SW 1271 (cell line): ENCODE measurements at regions not wholly inside any gene's neighbourhood (a gene's known extent, or its start where the extent isn't known, plus 50 kb on each side); places are given as distances from the start of the nearest gene placed in this dataset.

Source experiments
- DNase-seq, 2 experiments: peaks; one replicate each; lab custom pipeline; 2025; lab: John Stamatoyannopoulos, UW

DNA sequence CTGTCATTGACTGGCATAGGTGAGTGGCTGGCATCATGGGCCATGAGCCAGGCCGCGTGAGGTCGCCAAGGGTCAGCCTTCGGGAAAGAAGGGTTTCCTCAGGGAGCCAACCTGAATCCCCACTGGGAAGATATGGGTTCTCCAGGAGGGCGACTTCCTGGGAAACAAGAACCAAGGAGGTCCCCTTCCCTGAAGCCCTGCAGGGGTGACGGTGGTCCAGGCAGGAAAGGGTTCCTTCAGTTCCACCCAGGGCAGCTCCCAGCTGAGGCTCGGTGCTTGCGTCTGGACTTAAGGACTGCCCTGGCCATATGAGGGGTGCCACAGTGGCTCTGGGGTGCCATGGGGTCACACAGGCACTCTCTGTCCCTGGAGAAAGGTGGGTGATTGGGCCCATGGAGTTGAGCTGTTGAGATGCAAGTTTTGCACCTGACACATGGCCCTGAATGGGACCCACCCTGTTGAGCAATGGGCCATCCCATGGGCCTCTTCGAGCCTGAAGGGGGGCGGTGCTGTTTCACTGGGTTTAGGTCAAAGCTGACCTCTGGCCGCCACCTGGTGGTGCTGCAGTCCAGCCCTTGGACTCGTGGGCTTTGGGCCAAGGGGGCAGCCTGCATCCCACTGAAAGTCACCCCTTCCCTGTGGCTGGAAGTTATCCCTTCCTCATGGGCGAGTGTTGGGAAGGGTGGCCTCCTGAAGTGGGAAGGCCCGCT lies 228.1 kb downstream of the SNRPN start:
- DNase-seq, result no peak

DNA sequence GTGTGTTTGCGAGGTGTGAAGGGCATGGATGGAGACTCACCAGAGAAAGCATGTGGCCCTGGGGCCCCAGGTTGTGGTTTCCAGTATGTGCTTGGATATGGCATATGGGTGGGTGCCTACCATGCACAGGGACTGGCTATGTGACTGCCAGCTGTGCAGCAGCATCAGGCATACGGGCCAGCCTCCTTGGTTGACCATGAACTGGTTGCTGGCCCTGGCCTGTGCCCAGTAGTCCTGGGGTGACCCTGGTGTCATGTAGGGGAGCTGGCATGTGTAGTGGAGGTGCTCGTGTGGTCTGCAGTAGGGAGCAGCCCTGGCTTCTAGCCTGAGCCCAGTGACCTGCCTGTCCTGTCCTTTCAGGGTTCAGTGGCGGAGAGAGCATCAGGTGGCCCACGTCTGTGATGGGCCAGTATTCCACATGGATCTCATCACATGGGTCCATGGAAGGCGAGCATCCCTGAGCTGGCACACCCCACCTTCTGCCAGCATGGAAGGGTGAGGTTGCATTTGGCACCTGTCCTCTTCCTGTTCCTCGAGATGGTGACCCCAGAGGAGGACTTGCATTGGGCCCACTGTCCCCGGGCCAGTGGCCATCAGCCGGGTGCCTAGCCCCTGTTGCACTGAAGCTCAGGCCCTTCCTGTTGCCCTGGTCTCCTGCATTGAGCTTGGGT lies 228.9 kb downstream of the SNRPN start:
- no peak for DNase-seq

GRCh38 chr15:25184356-25185155 lies 229.8 kb downstream of the SNRPN start:
- DNase-seq, result no peak

GRCh38 chr15:25185156-25185710 lies 230.4 kb downstream of the SNRPN start:
- no peak for DNase-seq

GRCh38 chr15:25185791-25186190 lies 231.0 kb downstream of the SNRPN start:
- DNase-seq, result no peak

DNA sequence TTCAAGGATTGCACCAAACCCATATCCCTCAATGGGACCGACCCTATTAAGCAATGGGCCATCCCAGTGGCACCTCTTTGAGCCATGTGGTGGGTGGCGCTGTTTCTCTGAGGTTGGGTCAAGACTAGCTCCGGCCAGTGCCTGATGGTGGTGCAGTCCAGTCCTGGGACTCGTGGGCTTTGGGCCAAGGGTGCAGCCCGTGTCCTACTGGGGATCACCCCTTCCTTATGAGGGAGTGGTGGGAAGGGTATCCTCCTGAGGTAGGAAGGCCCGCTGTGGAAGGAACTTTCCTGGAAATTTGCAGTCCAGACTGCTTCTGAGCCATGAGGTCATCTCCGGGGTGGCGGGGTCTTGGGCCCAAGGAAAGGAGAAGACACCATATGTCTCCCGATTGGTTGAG lies 231.6 kb downstream of the SNRPN start:
- DNase-seq, result no peak

DNA sequence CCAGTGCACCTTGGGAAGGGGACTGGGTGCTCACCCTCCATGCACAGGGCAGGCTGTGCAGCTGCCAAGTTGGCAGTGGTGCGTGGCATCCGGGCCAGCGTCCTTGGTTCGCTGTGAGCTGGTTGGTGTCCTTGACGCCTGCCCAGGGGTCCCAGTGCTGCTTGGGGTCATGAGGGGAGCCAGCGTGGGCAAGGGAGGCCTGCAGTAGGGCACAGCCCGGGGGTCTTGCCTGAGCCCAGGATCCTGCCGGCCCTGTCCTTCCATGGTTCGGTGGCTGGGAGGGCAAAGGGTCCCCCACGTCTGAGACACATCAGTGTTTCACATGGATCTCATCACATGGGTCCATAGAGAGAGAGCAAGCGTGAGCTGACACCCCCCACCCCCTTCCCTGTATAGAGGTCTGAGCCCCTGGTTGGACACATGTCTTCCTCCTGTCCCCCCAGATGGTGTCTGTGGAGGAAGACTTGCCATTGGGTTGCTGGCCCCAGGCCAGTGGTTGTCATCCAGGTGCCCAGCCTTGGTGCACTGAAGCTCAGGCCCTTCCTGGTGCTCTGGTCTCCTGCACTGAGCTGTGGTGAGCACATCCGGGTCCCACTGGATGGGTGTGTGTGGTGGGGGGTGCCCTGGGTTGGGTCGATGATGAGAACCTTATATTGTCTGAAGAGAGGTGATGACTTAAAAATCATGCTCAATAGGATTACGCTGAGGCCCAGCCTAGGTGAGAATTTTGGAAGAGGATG lies 232.3 kb downstream of the SNRPN start:
- DNase-seq, result no peak

- no peak for DNase-seq
These were observed 233.3 kb downstream of the SNRPN start for GRCh38 chr15:25188051-25188450.

DNA sequence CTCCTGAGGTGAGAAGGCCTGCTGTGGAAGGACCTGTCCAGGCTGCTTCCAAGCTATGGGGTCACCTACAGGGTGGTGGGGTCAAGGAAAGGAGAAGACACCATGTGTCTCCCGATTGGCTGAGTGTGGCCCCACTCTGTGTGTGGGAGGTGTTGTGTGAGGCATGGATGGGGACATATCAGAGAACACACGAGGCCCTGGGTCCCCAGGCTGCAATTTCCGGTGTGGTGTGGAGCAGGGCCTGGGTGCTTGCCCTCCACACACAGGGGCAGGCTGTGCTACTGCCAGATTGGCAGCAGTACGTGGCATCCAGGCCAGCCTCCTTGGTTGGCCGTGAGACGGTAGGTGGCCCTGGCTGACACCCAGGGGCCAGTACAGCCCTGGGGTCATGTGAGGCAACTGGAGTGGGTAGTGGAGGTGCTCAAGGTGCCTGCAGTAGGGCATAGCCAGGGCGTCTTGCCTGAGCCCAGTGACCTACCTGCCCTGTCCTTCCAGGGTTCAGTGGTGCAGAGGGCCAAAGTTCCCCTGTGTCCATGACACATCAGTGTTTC lies 233.8 kb downstream of the SNRPN start:
- DNase-seq, result no peak

GRCh38 chr15:25189551-25189950 lies 234.8 kb downstream of the SNRPN start:
- DNase-seq, result no peak

DNA sequence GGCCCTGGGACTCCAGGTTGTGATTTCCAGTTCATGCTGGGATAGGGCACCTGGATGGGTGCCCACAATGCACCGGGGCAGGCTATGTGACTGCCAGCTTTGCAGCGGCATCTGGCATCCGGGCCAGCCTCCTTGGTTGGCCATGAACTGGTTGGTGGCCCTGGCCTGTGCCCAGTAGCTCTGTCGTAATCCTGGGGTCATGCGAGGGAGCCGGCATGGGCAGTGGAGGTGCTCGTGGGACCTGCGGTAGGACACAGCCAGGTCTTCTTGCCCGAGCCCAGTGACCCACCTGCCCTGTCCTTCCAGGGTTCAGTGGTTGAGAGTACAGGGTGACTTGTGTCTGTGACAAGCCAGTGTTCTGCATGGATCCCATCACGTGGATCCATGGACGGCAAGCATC lies 237.9 kb downstream of the SNRPN start:
- no peak for DNase-seq

DNA sequence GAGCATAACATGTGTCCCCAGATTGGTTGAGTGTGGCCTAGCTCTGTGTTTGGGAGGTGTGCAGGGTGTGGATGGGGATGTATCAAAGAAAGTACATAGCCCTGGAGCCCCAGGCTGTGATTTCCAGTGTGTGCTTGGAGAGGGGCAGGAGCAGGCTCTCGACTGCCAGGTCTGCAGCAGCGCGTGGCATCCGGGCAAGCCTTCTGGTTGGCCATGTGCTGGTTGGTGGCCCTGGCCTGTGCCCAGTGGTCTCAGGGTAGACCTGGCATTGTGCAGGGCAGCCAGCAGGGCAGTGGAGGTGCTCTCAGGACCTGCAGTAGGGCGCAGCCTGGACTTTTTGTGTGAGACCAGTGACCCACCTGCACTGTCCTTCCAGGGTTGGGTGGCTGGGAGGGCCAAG lies 231.5 kb downstream of the UBE3A start:
- DNase-seq, result no peak

- DNase-seq, result no peak
These were observed 230.1 kb downstream of the UBE3A start for GRCh38 chr15:25208735-25209134.

DNA sequence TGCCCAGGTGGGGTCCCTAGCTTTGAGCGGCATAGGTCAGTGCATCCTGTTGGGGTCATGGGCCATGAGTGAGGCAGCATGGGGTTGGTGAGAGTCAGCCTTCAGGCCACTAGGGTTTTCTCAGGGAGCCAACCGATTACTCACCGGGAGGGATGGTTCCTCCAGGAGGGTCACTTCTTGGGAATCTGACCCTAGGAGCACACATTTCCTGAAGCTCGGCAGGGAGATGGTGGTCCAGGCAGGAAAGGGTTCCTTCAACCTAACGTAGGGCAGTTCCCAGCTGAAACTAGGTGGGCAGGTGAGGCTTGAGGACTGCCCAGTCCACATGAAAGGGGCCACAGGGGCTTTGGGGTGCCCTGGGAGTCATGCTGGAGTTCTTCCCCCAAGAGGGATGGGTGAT lies 218.0 kb downstream of the UBE3A start:
- no peak for DNase-seq

GRCh38 chr15:25224396-25224795 lies 214.4 kb downstream of the UBE3A start:
- no peak for DNase-seq

DNA sequence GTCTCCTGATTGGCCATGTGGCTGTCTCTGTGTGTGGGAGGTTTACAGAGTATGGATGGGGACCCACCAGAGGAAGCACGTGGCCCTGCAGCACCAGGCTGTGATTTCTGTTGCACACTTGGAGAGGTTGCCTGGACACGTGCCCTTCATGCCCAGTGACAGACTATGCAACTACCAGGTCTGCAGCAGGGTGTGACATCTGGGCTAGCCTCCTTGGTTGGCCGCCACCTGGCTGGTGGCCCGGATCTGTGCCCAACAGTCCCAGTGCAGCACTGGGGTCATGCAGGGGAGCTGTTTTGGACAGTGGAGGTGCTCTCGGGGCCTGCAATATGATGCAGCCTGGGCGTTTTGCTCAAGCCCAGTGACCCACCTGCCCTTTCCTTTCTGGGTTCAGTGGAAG lies 212.5 kb downstream of the UBE3A start:
- no peak for DNase-seq

- no peak for DNase-seq
These were observed 210.6 kb downstream of the UBE3A start for GRCh38 chr15:25228261-25228660.

- no peak for DNase-seq
These were observed 208.4 kb downstream of the UBE3A start for GRCh38 chr15:25230442-25230841.

DNA sequence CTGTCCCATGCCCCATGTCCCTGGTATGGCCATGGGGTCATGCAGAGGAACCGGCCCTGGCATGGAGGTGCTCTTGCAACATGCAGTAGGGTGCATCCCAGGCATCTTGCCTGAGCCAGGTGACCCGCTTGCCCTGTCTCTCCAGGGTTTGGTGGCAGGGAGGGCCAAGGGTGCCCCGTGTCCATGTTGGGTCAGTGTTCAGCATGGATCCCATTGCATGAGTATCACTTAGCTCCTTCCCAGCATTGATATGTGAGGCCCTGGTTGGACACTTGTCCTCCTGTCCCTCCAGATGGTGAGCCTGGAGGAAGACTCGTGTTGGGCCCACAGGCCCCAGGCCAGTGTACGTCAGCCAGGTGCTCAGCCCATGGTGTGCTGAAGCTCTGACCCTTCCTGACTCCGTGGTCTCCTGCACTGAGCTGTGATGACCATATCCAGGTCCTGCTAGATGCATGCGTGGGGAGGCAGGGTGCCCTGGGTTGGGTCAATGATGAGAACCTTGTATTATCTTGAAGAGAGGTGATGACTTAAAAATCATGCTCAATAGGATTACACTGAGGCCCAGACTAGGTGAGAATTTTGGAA lies 205.0 kb downstream of the UBE3A start:
- no peak for DNase-seq

- DNase-seq, result no peak
These were observed 204.0 kb downstream of the UBE3A start for GRCh38 chr15:25234831-25235230.

- DNase-seq, result no peak
These were observed 203.4 kb downstream of the UBE3A start for GRCh38 chr15:25235391-25235790.
